AG08395 (cell line): ENCODE measurements at regions not wholly inside any gene's neighbourhood (a gene's known extent, or its start where the extent isn't known, plus 50 kb on each side); places are given as distances from the start of the nearest gene placed in this dataset.

Experiments
- DNase-seq: peaks from one replicate; pipeline ENCODE4 v3.0.0; 2012; ENCODE audit warnings: mixed read lengths, low spot score

DNA sequence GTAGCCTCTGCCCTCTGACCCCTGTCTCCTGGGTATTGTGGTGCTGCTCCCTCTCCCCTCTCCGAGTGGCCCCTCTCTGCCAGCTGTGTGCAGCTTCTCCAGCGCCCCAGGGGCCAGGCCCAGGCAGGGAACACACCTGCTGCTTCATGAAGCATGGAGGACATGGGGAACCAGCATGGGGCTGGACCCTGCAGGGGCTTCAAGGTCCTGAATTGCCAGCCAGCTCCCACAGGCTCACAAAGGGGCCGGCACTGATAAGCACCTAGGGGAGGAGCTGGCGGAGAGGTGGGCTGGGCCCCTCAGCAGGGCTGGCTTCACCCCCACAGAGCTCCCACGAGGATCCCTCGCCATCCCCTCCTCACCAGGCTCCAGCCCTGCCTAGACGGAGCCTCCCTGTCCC is 77.4 kb upstream of the GPC1 start:
- DNase-seq, result no peak

DNA sequence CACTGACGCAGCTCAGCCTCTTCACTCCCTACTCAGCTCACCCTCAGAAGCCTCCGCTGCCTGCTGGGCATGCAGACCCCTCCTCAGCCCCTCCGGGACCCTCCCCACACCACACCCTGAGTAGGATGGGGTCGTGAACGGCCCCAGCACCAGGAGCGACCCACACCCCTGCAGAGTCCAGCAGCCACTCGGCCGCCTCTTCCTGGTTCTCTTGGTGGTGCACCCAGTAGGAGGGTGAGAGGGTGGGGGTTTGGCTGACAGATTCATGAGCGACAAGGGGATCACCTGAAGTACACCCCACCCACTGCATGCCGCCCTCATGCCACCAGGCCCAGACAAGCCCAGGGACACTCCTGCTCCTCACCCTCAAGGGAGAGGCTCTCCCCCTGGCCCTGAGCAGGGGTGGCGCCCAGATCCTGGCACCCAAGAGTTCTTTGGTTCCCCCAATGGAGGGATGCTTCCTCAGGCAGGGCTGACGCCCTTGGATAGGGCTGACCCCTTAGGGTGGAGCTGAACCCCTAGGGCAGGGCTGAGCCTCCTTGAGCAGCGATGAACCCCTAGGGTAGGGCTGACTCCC is 76.6 kb upstream of the GPC1 start:
- DNase-seq, result no peak

DNA sequence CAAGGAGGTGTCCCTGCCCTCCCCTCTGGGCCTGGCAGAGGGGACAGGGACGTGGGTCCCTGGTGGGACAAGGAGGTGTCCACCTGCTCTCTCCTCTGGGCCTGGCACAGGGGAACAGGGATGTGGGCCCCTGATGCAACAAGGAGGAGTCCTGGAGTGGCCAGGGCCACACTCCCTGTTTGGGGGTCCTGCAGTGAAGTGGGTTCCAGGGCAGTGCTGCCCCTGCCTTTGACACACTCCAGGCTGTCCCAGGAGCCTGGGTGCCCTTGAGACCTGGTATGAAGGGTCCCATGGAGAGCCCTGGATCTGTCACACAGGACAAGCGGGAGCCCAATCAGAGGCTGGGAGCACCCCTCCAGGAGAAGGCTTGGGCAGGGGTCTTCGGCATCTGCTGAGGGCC is 75.8 kb upstream of the GPC1 start:
- no peak for DNase-seq

DNA sequence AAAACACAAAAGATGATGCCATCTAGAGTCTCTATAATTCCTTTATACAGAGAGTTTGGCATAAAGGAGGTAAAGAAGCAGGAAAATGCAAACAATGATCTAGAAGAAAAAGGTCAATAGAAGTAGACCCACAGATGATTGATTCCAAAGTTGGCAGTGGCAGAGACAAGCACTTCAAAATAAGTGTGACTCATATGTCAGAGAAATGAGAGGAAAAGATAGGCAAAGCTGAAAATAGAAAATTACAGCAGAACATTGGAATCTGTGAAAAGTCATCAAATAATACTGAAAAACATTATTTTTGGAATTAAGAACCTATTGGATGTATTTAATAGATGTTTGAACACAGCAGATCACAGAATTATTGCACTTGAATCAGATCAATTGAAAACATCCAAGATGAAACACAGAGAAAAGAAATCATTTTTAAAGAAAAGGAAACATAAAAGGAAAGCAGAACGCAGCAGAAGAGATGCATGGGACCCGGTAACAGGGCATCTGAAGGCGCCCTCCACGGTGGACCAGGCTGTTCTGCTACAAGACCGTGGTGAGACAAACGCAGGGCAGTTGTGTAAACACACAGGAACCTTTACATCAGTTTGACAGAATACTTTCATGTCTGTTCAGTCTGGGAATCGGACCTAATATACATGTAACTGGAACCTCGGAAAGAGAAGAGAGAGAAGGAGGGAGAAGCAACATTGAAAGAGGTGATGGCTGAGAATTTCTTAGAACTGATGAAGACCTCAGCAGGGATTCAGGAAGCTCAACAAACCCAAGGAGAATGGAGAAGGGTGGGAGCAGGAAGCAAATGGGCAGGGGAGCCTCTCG is 74.6 kb upstream of the GPC1 start:
- no peak for DNase-seq

DNA sequence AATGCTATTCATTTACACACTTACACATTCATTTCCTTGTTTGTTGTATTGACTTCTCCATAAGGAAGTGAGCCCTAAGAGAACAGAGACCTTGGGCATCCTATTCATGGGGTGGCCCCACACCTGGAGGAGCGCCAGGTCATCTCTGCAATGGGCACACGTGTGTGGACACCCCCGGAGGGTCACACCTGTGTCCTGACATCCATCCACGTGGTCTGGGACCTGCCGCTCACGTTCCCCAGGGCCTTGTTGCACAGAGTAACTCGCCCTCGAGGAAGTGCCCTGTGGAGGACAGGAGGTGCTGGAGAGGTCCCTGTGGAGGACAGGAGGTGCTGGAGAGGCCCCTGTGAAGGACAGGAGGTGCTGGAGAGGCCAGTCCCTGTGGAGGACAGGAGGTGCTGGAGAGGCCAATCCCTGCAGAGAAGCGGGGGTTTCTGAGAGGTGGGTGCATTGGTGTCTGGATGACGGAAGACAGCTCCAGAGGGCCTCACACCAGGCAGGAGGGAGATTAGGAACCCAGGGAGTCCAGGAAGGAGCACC is 73.2 kb upstream of the GPC1 start:
- no peak for DNase-seq

DNA sequence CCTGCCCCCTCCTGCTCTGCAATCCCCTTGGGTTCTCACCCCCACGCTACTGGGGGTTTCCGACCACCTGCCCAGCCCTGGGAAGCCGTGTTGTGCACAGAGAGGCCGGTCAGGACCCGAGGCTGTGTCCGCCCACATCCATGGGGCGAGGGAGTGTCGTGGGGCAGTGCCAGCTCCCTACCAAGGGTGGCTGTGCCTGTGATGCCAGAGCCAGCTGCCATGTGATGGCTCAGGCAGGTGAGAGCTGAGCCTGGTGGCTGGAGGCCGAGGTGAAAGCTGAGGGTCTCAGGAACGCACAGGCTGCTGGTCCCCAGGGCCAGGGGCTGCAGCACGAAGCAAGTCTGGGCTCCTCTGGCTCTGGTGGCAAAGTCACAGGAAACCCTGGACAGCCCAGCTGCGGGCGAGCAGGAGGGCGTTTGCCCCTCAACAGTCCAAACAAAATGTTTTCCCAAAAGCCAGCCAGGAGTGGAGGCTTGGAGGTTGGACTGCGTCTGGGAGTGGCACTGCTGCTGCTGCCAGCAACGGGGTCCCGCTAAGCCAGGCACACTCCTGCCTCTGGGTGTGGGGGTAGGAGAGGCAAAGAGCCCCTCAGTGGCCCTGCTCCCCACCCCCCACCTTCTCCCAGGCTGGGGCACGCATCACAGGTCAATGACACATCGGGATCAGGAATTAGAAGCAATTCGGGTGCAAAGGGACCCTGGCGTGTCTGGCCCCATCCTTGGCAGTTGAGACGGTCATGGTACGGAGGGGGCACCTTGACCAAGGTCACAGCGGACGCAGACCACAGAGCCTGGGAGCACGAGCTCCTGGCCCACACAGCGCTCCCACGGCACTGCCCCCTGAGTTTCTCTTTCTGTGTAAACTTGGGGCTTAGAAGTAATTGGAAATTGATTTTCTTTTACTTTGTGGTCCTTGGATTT is 72.4 kb upstream of the GPC1 start:
- no peak for DNase-seq

DNA sequence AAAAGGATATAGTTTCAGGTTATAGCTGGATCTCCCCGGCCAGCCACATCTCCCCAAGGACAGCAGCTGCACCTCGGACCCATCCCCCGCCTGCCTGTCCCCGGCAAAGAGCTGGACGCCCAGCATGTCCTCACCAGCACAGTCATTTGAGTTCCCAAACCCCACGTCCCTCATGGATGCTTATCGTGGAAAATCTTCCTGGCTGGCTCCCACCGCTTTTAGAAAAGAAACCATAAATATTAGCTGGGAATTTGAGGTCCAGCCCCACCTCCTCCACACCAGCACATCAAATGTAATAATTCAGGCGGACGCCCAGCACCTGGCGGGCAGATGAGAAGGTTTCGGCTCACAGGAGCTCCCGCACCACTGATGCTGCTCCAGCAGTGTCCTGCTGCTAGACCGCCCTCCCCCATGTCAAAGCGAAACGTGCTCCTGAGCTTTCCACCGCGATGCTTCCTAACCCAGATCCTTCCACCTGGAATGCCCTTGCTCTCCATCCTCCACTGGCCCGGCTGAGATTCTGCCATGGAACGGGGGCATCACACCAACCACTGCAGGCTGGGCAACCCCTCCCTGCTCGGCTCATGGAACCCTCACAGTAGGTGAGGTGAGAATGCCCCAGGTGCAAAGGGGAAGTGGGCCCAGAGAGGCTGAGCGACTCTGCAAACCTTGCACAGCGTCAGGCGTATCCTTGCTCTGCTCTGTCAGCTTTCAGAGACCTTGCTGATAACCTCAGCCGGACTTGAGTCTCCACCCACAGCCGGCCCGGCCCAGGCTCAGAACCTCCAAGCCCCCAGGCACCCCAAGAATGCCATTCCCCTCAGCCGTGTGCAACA is 71.5 kb upstream of the GPC1 start:
- DNase-seq, result no peak

DNA sequence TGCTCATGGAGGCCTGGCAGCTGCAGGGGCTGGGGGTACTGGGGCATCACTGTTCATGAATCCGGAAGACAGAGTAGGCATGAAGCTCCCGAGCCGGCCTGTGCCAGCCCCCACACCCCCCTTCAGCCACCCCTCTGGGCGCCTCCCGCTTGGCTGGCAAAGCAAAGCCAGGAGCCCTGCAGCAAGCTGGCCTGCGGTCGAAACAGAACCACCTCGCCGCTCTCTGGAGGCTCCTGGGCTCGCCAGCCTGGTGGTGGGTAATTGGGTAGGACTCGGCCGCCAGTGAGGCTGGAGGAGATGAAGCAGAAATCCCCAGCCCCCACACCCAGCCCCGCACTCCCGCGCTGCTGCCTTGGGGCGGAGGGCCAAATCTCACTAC is 70.9 kb upstream of the GPC1 start:
- DNase-seq, result no peak

DNA sequence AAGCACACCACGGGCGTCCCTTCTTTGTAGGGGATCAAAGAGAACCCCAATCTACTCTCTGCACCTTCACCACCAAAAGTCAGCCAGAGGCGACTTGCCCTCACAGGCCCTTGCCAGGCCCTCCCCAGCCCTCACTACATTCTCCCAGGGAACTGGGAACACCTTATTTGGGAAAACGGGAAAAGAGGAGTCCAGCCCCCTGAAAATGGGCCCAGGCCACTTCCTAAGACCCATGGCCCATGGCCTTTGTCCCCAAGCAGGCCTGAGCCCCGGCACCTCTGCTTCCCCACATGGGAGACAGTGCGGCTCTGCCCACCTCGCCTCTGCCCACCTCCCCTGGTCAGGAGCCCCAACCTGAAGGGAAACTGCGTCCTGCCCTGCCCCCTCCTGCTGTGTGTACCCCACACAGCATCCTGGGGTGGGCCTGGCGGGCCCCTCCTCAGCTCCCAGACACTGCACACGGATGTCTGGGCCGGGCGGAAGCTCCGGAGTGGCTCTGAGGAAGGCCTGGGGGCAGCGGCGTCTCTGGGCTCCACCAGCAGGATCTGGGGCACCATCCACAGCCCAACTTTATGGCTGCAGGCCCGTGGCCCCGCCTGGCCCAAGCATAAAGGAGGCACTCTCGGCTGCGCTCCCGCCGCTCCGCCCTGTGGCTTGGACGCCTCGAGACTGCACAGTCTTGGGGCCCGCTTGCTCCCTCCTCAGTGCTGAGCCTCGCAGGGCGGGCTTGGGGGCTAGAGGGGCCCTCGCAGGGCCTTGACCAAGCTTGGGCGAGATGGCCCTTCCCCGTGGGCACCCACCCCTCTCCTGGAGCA is 70.3 kb upstream of the GPC1 start:
- no peak for DNase-seq

DNA sequence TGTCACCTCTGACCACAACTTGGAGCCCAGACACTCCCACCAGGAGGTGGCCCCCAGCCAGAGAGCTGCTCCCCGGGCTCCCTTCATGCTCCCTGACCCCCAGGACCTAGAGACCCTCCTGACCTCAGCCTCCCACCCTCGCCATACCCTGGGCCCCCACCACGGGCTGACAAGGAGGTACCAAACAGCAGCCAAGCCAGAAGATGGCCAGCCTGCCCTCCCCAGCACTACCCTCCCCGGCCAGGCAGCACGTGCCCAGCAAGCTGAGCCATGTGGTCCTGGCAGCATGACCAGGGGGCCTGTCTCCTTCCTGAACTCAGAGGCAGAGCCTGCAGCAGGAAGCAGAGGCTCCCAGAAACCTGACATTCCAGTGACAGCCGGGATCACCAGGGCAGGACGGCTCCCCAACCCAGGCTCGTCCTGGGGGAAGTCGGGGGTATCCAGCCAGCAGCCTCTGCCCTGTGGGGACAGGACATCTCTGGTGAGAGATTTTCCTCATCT is 69.4 kb upstream of the GPC1 start:
- no peak for DNase-seq

DNA sequence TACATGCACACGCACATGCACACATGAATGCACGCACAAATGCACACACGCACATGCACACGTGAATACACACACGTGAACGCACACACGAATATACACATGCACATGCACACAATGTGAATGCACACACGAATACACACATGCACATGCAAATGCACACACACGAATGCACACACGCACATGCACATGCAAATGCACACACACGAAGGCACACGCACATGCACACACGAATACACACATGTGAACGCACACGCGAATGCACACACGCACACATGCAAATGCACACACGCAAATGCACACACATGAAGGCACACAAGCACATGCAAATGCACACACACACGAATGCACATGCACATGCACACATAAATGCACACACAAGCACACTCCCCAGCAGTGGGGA is 68.6 kb upstream of the GPC1 start:
- no peak for DNase-seq

DNA sequence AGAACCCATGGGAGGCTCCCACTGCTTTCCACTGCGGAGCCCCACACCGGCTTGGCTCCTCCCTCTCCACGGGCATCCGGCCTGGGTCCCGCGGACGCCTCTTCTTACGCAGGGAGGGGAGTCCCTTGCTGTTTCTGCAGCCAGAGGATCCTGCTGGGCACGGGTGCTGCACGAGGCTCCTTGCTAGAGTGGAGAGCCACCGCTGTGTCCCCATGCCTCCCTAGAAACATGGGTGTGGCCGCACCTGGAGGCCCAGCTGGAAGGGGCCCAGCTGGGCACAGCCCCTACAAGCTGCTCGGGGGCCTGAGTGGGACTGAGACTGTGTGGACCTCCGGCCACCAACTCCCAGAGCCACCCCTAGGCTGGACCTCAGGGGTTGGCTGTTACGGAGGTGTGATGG is 67.7 kb upstream of the GPC1 start:
- no peak for DNase-seq

DNA sequence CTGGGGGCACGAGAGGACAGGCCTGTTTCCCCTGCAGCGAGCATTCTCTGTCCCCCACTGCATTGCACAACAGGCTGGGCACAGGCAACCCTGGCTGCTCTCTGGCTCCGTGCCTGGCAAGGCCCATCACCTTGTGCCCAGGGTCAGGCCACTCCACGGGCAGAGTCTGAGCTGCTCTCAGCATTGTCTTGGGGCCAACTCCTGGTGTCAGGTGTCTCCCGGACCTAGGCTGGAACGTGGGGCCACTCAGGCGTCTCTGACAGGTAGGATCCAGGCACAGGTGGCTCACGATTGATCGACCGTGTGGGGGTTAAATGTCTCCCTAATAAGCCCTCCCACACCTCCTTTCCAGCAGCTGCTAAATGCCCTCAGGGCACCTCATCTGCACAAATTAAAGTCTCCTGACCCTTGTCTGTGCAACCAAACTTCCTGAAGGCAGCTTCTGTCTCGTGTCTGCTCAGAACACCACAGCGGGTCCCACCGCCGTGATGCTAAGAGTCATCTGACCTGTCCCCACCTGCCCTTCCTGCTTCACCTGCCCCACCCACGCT is 66.6 kb upstream of the GPC1 start:
- no peak for DNase-seq

DNA sequence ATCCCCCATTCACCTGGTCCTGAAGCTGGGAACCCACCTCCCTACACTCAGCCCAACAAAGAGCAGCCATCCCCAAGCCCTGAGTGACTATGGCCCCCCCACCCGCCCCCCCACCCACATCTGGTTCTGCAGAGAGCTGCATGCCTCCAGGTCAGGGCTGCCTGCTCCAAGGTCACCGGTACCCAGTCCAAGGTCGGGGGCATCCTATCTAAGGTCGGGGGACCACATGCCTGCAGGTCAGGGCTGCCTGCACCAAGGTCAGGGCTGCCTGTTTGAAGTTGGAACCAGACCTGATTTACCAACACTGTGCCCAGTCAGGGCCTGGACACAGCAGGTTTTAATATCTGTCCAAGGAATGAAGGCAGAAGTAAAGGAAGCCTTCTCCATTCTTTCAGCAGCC is 66.1 kb upstream of the GPC1 start:
- DNase-seq, result no peak

DNA sequence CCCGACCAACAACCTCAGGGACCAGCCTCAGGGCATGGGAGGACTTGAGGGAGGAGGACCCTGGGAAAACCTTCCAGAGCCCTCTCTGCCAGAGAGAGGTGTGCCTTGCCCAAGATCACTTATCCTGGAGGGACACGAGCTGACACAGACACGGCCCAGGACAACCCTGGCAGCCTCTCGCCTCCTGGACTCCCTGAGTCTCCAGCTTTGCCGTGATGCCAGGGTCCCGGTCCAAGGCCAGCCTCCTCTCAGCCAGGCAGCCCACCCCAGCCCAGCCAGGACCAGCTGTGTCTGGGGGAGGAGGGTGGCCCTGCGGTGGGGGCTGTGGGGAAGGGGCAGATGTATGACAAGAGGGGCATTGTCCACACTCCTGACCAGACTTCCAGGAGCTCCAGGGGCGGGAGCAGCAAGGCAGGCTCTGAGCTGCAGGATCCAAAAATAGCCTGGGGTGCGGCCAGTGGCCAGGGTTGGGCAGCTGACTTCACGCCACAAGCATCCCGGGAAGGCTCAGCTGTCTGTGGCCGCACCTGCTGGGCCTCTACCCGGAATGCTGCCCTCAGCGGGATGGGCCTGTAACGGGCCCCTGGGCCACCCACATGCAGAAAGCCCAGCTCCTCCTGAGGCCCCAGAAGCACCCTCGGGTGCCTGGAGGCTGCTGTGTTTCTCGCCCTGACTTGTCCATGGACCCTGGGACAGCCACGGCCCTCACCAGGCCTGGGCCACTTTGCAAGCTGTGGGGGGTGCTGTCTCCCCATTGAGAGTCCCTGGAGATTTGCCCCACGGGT is 65.5 kb upstream of the GPC1 start:
- peak; percentile 97 for DNase-seq

DNA sequence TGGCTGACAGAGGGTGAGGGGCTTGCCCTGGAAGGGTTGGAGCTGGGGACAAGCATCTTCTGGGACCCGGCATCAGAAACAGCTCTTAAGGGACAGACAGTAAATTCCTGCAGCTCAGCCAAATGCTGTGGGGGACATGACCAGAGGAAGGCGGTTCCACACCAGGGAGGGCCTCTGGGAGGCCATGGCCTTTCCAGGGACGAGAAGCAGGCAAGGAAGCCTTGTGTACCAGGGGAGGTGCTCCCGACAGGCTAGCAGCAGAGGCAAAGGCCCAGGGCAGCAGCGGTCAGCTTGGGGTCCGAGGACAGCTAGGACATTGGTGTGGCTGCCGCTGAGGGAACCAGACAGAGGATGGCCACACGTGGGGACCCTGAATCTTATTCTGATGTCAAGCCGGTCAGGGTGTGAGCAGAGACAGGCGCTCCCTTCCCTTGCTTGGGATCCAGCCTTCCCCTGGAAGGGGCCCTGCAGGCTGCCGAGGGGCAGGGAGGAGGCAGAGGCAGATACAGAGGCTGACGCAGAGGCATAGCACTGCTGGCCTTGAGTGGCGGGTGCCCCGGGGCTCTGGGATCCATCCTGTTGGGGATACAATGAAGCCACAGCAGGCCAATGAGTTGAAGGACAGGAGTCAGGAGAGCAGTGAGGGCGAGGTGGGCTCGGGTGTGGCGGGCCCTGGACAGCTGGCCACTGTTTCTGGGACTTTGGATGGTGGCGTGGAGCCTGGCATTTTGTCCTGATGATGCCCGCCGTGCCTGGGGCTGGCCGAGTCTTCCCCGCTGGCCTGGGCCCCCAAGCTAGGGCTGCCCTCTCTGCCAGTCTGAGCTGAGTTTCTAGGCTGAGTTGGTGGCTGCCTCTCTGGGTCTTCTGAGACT is 64.1 kb upstream of the GPC1 start:
- DNase-seq, result no peak

DNA sequence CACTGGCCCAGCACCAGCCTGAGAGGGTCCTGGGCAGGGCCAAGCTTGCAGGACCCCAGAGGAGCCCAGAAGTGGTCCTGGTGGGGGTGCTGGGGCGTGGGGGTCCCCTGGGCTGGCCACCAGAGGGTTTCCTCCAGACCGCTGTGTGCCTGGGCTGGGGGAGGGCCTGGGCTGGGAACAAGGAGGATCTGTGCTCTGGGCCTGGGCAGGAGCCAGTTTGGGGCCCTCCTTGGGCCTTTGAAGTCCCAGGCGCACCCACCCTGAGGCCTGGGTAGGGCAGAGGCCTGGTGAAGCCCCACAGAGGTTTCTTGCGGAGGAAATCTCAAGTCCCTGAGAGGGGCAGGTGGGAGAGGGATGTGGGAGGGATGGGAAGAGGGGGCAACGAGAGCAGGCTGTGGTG is 63.4 kb upstream of the GPC1 start:
- no peak for DNase-seq

DNA sequence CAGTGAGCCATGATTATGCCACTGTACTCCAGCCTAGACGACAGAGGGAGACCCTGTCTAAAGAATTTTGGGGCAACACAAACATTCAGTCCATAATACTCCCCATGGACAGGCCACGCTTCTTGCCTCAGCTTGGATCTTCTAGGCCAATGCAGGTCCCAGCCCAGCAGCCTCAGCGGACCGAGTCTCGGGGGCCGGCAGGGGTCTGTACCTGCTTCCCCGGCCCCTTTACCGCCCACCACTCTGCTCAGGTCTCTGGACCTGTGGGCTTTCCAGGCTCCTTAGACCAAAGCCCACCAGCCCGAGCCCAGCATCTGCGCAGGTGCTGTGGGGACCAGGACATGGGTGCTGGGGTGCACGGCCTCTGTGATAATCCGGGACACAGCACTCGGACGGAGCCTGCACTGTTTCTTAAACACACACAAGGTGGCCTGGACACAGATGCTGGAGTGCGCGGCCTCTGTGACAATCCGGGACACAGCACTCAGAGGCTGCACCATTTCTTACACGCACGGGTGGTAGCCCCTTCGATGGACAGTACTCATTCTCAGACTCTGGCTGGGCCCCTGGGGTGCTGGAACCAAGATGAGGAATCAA is 62.1 kb upstream of the GPC1 start:
- DNase-seq, result no peak
